Lower lobe of right lung (tissue), 2 donors: ENCODE measurements at regions not wholly inside any gene's neighbourhood (a gene's known extent, or its start where the extent isn't known, plus 50 kb on each side); places are given as distances from the start of the nearest gene placed in this dataset.

ENCODE experiments used
- ATAC-seq, 2 donors: fragments of 200-7000 bp; cut with Tn5 transposase; one replicate each; pipeline ENCODE4 v1.9.1; 2020 to 2022; ENCODE audit warnings: mild to moderate bottlenecking in 2 of 2, moderate library complexity in 2 of 2
- DNase-seq: peaks from one replicate; pipeline ENCODE4 v3.0.0-alpha.2; 2020
- H3K27ac ChIP-seq: fragments of 200-600 bp; one replicate; pipeline ENCODE4 v1.8.0; 2022
- H3K27me3 ChIP-seq: fragments of 200-600 bp; one replicate; pipeline ENCODE4 v1.8.0; 2022; ENCODE audit warnings: low read depth
- H3K36me3 ChIP-seq: fragments of 200-600 bp; one replicate; pipeline ENCODE4 v1.8.0; 2022; ENCODE audit warnings: mild to moderate bottlenecking
- H3K4me1 ChIP-seq: fragments of 200-600 bp; one replicate; pipeline ENCODE4 v1.8.0; 2022
- H3K4me3 ChIP-seq: fragments of 200-600 bp; one replicate; pipeline ENCODE4 v1.8.0; 2022; ENCODE audit warnings: mild to moderate bottlenecking
- H3K9me3 ChIP-seq: fragments of 200-600 bp; one replicate; pipeline ENCODE4 v1.8.0; 2022
- intact Hi-C: fragments of 100-400 bp; cut with DNase I; formaldehyde crosslinking; loops from one replicate; pipeline ENCODE4 v1.11.0; 2022
- TF ChIP-seq, protein P1 (sequence below): fragments of 200-600 bp; IDR thresholded peaks from one replicate; pipeline ENCODE4 v1.8.0; 2022; ENCODE audit warnings: antibody characterized with exemption, mild to moderate bottlenecking
- donor health status: DM: no; HTN: yes; CAD: no; lungs with severe emphysema.

DNA sequence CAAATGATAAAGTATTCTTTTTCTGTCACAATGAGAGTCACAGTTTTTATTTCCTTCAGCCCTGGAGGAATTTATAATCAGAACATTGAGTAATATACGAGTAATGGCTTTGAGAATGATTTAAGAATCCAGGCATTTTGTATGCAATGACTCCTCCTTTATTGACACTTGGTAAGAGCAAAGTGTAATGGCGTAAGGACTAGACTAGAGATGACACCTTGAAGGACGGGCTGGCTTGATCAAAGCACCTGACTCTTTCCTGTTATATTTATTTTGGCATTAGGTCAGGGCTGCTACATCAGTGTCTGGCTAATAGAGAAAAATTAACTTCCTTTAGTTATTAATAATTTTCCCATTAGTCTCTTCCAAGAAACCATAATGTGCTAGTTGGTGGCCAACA, 482.4 kb upstream of the GCFC2 start:
- DNase-seq, result no peak
- no peaks in the 10 kb centered on the region for H3K4me1 ChIP-seq
- H3K27ac ChIP-seq, result no peak overlapping the region
- intact Hi-C loops, result no loop called here
- H3K9me3 ChIP-seq, result no peaks in the 10 kb centered on the region
- H3K27me3 ChIP-seq, result no peaks in the 10 kb centered on the region
- no peak for ATAC-seq
- H3K36me3 ChIP-seq, result no peaks in the 10 kb centered on the region
- TF ChIP-seq, protein P1, sequence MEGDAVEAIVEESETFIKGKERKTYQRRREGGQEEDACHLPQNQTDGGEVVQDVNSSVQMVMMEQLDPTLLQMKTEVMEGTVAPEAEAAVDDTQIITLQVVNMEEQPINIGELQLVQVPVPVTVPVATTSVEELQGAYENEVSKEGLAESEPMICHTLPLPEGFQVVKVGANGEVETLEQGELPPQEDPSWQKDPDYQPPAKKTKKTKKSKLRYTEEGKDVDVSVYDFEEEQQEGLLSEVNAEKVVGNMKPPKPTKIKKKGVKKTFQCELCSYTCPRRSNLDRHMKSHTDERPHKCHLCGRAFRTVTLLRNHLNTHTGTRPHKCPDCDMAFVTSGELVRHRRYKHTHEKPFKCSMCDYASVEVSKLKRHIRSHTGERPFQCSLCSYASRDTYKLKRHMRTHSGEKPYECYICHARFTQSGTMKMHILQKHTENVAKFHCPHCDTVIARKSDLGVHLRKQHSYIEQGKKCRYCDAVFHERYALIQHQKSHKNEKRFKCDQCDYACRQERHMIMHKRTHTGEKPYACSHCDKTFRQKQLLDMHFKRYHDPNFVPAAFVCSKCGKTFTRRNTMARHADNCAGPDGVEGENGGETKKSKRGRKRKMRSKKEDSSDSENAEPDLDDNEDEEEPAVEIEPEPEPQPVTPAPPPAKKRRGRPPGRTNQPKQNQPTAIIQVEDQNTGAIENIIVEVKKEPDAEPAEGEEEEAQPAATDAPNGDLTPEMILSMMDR, result no peak
- no peak overlapping the region for H3K4me3 ChIP-seq

DNA sequence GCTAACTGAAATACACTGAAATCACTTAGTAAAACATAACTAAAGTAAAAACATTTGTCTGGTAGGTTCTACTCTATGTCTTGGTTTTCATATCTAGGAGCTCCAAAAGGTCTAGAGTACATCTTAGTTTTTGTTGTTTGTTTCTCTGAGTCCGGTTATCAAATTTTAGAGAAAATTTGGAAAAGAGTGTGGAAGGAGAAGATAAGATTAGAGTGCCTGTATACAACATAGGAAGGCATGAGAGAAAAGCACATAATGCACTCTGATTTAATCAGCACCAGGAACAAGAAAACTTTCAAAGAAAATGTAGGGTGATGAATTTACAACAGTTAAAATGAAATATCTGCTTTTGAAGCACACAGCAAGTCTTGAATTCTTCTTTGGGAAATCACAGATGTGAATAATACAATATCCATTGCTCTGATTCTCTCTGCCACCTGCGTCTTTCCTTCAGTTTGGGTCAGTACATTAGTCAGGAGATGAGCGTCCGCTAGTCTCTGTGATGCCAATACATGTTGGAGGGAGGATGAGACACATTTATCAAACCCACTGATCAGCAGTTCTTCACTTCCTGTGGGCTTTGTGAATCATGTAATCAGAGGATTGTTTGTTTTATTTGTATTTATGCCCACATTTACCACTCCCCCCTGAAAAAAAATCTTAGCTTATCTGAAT, 477.8 kb upstream of the GCFC2 start:
- intact Hi-C loops, result no loop called here
- Histone ChIP-seq H3K27ac (no peak overlapping the region), H3K27me3 (no peaks in the 10 kb centered on the region), H3K4me1 (no peaks in the 10 kb centered on the region), H3K4me3 (no peak overlapping the region), H3K9me3 (no peaks in the 10 kb centered on the region), H3K36me3 (no peaks in the 10 kb centered on the region)
- TF ChIP-seq, protein P1, result no peak
- ATAC-seq, result no peak
- no peak for DNase-seq

GRCh38 chr2:76187415-76187814, 476.7 kb upstream of the GCFC2 start:
- TF ChIP-seq, protein P1, result no peak
- intact Hi-C loops, result no loop called here

DNA sequence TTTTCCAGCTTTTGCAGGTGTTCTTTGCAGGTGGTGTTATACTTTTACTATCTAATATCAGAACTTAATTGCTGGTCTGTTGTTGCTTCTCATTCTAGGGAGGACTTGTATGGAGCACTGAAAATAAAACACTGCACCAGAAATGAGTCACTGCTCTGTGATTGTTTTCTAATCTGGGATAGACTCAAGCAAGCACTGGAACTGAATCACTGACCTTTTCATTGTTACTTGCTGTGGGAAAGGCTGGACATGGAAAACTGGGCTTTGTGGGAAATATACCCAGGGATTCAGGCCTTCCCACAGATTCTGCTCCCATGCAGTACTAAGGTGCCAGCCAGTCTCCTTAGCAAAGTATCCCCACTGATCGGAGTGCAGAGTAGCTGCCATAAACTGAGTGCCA, 470.0 kb upstream of the GCFC2 start:
- TF ChIP-seq, protein P1, result no peak
- no peak for ATAC-seq
- intact Hi-C loops, result no loop called here

More at GRCh38 chr2:76187415-76187814, 476.7 kb upstream of the GCFC2 start:
- H3K4me3 ChIP-seq, result no peak overlapping the region
- ATAC-seq (no peak), DNase-seq (no peak)
- H3K9me3 ChIP-seq, result no peaks in the 10 kb centered on the region
- no peak overlapping the region for H3K27ac ChIP-seq
- H3K27me3 ChIP-seq, result no peaks in the 10 kb centered on the region
- no peaks in the 10 kb centered on the region for H3K4me1 ChIP-seq
- H3K36me3 ChIP-seq, result no peaks in the 10 kb centered on the region

DNA sequence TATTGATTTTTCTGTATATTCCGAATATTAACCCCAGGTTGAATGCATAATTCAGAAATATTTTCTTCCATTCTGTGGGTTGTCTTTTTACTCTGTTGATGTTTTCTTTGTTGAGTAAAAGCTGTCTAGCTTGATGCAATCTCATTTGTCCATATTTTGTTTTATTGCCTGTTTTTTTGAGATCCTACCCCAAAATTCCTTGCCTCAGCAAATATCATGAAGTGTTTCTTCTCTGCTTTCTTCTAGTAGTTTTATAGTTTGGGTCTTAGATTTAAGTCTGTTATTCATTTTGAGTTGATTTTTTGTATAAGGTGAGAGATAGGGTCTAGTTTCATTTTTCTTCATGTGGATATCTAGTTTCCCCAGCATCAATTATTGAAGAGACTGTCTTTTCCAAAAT, 467.9 kb upstream of the GCFC2 start:
- H3K27ac ChIP-seq, result no peak overlapping the region
- no peaks in the 10 kb centered on the region for H3K4me1 ChIP-seq
- H3K27me3 ChIP-seq, result no peaks in the 10 kb centered on the region
- no peaks in the 10 kb centered on the region for H3K9me3 ChIP-seq
- no peaks in the 10 kb centered on the region for H3K36me3 ChIP-seq
- intact Hi-C loops, result no loop called here
- TF ChIP-seq, protein P1, result no peak
- DNase-seq, result no peak
- H3K4me3 ChIP-seq, result no peak overlapping the region
- ATAC-seq, result no peak

More for the DNA sequence above, 470.0 kb upstream of the GCFC2 start:
- Histone ChIP-seq H3K36me3 (no peaks in the 10 kb centered on the region), H3K27me3 (no peaks in the 10 kb centered on the region), H3K27ac (no peak overlapping the region), H3K4me1 (no peaks in the 10 kb centered on the region), H3K4me3 (no peak overlapping the region), H3K9me3 (no peaks in the 10 kb centered on the region)
- DNase-seq, result no peak
